K562 (cell line): ENCODE measurements at regions not wholly inside any gene's neighbourhood (a gene's known extent, or its start where the extent isn't known, plus 50 kb on each side); places are given as distances from the start of the nearest gene placed in this dataset.

ENCODE experiments used
- GTF3C2 ChIP-seq: IDR thresholded peaks from 3 replicates; pipeline ENCODE4 v1.6.1; 2011; ENCODE audit warnings: borderline replicate concordance, mild to moderate bottlenecking, moderate library complexity; ENCODE audit not compliant: insufficient read length; ENCODE audit errors: extremely low read depth
- HLTF ChIP-seq: fragments of 450-650 bp; IDR thresholded peaks from 2 replicates; pipeline ENCODE4 v1.6.1; 2016
- MGA ChIP-seq: fragments of 450-650 bp; IDR thresholded peaks from 2 replicates; pipeline ENCODE4 v1.6.1; 2016; ENCODE audit warnings: mild to moderate bottlenecking, moderate library complexity
- SMARCA4 ChIP-seq: fragments of 450-650 bp; IDR thresholded peaks from 2 replicates; pipeline ENCODE4 v1.6.1; 2016
- THRA ChIP-seq: fragments of 450-650 bp; IDR thresholded peaks from 2 replicates; pipeline ENCODE4 v1.6.1; 2017; ENCODE audit warnings: mild to moderate bottlenecking, moderate library complexity
- USF2 ChIP-seq: sonication (generic); formaldehyde crosslinking; IDR thresholded peaks from 2 replicates; pipeline ENCODE4 v1.5.0; 2020; ENCODE audit warnings: missing genetic modification reagents

- no peak for TF ChIP-seq GTF3C2
- no peak for TF ChIP-seq SMARCA4
- no peak for TF ChIP-seq USF2
- TF ChIP-seq THRA = no peak
- no peak for TF ChIP-seq MGA
- no peak for TF ChIP-seq HLTF
These were observed 1348.6 kb upstream of the ACVR2A start (continued) for GRCh38 chr2:146496248-146496647.
